ENCODE measurements at regions not wholly inside any gene's neighbourhood (a gene's known extent, or its start where the extent isn't known, plus 50 kb on each side); places are given as distances from the start of the nearest gene placed in this dataset.

GRCh38 chr2:6776125-6776524, 89.6 kb downstream of the CMPK2 start:
- TF ChIP-seq CTCF (IDR thresholded peaks at IDR 0.05; ENCODE audit: poor library complexity) = no peak
- TF ChIP-seq EZH2phosphoT487 (IDR thresholded peaks at IDR 0.05; ENCODE audit: low read depth, severe bottlenecking, unreplicated experiment) = no peak

Data from hepatocyte (in vitro differentiated cells).